Progenitor cell of endocrine pancreas (in vitro differentiated cells): ENCODE measurements at regions not wholly inside any gene's neighbourhood (a gene's known extent, or its start where the extent isn't known, plus 50 kb on each side); places are given as distances from the start of the nearest gene placed in this dataset.

ENCODE experiments used
- DNase-seq: peaks from one replicate; pipeline ENCODE4 v3.0.0; 2021; ENCODE audit warnings: low spot score; ENCODE audit not compliant: unreplicated experiment
- H3K27ac Mint-ChIP-seq: 2 replicates; pipeline ENCODE4 v1.8.0; 2021; ENCODE audit warnings: mild to moderate bottlenecking, moderate library complexity, mixed read lengths
- H3K27me3 Mint-ChIP-seq: 2 replicates; pipeline ENCODE4 v1.8.0; 2021; ENCODE audit warnings: mixed read lengths
- H3K36me3 Mint-ChIP-seq: 2 replicates; pipeline ENCODE4 v1.8.0; 2022; ENCODE audit warnings: mixed read lengths; ENCODE audit not compliant: insufficient read depth
- H3K4me1 Mint-ChIP-seq: 2 replicates; pipeline ENCODE4 v1.8.0; 2021; ENCODE audit warnings: low read depth, mixed read lengths
- H3K4me3 Mint-ChIP-seq: 2 replicates; pipeline ENCODE4 v1.8.0; 2021; ENCODE audit warnings: low read depth, mild to moderate bottlenecking, moderate library complexity, mixed read lengths
- H3K9me3 Mint-ChIP-seq: 2 replicates; pipeline ENCODE4 v1.8.0; 2021; ENCODE audit warnings: low read depth, mixed read lengths
- TF ChIP-seq, protein P1 (sequence below): fragments of 200-600 bp; sonication (generic); IDR thresholded peaks from one replicate; pipeline ENCODE4 v1.5.0; 2021; ENCODE audit warnings: antibody characterized with exemption, mild to moderate bottlenecking; ENCODE audit not compliant: unreplicated experiment

DNA sequence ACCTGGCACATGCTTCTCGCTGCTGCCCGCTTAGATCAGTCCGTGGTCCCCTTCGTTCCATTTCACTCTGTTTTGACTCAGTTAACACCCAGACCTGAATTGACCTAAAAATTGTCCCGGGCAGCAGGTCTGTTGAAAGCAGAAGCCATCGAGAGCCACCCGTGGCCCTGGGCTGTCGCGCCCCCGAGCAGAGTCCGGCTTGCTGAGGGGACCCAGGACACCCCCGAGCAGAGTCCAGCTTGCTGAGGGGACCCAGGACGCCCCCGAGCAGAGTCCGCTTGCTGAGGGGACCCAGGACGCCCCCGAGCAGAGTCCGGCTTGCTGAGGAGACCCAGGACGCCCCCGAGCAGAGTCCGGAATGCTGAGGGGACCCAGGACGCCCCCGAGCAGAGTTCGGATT lies 50.2 kb upstream of the GALNT9 start:
- Mint-ChIP-seq H3K9me3 (no peaks in the 10 kb centered on the region), H3K27ac (no peak overlapping the region), H3K4me1 (no peaks in the 10 kb centered on the region), H3K36me3 (no peaks in the 10 kb centered on the region), H3K4me3 (no peak overlapping the region), H3K27me3 (peaks cover 31% of the 10 kb centered on the region)
- TF ChIP-seq, protein P1, sequence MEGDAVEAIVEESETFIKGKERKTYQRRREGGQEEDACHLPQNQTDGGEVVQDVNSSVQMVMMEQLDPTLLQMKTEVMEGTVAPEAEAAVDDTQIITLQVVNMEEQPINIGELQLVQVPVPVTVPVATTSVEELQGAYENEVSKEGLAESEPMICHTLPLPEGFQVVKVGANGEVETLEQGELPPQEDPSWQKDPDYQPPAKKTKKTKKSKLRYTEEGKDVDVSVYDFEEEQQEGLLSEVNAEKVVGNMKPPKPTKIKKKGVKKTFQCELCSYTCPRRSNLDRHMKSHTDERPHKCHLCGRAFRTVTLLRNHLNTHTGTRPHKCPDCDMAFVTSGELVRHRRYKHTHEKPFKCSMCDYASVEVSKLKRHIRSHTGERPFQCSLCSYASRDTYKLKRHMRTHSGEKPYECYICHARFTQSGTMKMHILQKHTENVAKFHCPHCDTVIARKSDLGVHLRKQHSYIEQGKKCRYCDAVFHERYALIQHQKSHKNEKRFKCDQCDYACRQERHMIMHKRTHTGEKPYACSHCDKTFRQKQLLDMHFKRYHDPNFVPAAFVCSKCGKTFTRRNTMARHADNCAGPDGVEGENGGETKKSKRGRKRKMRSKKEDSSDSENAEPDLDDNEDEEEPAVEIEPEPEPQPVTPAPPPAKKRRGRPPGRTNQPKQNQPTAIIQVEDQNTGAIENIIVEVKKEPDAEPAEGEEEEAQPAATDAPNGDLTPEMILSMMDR: no peak
- no peak for DNase-seq
